Endothelial cell of umbilical vein (primary cell): ENCODE measurements at regions not wholly inside any gene's neighbourhood (a gene's known extent, or its start where the extent isn't known, plus 50 kb on each side); places are given as distances from the start of the nearest gene placed in this dataset.

ENCODE experiments used
- BruUV-seq: library from RNA; stranded (reverse); fragments of 400-500 nt; replicated peaks from 2 replicates; lab custom pipeline; 2021; lab: Mats Ljungman, UMichigan
- CTCF ChIA-PET: fragments of 300-600, 350-600 bp; sonication (Branson Sonifier 250); formaldehyde crosslinking; loops from one replicate; lab custom pipeline; 2021; ENCODE audit warnings: antibody characterized with exemption, inconsistent platforms; lab: Charles Lee
- POLR2A ChIA-PET: fragments of 300-600, 350-600 bp; sonication (Branson Sonifier 250); formaldehyde crosslinking; loops from one replicate; lab custom pipeline; 2021; ENCODE audit warnings: antibody characterized with exemption, inconsistent platforms; lab: Charles Lee
- DNase-seq: peaks from one replicate; pipeline ENCODE4 v3.0.0-alpha.2; 2011; ENCODE audit warnings: low read depth, low spot score
- FAIRE-seq: peaks from 2 replicates; lab custom pipeline; 2011; peaks lifted over from hg19 to GRCh38; lab: Jason Lieb, UNC
- H2AFZ ChIP-seq: 2 replicates; pipeline ENCODE4 v1.6.0; 2012; ENCODE audit warnings: low read depth, low read length, control low read depth, inconsistent platforms
- H3K27ac ChIP-seq: 2 replicates; pipeline ENCODE4 v1.5.1; 2011; ENCODE audit warnings: low read depth, mild to moderate bottlenecking, control low read depth, low read length, moderate library complexity; ENCODE audit not compliant: insufficient read depth
- H3K27me3 ChIP-seq, 2 experiments: 2 replicates each; pipeline versions ENCODE4 v1.6.0 to v1.6.1; 2011; ENCODE audit warnings: low read length in 2 of 2, mixed read lengths in 1 of 2; ENCODE audit not compliant: control insufficient read depth in 2 of 2, insufficient read depth in 2 of 2
- H3K36me3 ChIP-seq, 2 experiments: 2 replicates in 1 of 2; 3 replicates in 1 of 2; pipeline ENCODE4 v1.5.1; 2011; ENCODE audit warnings: low read length in 2 of 2, mild to moderate bottlenecking in 1 of 2, moderate library complexity in 1 of 2; ENCODE audit not compliant: control insufficient read depth in 2 of 2, insufficient read depth in 2 of 2; ENCODE audit errors: extremely low read depth in 1 of 2
- H3K4me1 ChIP-seq: 3 replicates; pipeline ENCODE4 v1.5.1; 2011; ENCODE audit warnings: mild to moderate bottlenecking, low read length; ENCODE audit not compliant: control insufficient read depth, insufficient read depth; ENCODE audit errors: extremely low read depth
- H3K4me2 ChIP-seq: 2 replicates; pipeline ENCODE4 v1.6.1; 2011; ENCODE audit warnings: low read length, control low read depth, mixed read lengths; ENCODE audit not compliant: insufficient read depth
- H3K4me3 ChIP-seq, 3 experiments: fragments of 200-600 bp in 1 of 3; sonication (generic), shearing (Covaris generic) in 1 of 3; replicated peaks in 1 of 3; 2 replicates each; pipeline ENCODE4 v1.5.1; 2011 to 2016; ENCODE audit warnings: control low read depth in 3 of 3, low read length in 3 of 3, mild to moderate bottlenecking in 2 of 3, inconsistent platforms in 1 of 3, low read depth in 1 of 3, moderate library complexity in 1 of 3; ENCODE audit not compliant: insufficient read depth in 1 of 3
- H3K79me2 ChIP-seq: 2 replicates; pipeline ENCODE4 v1.6.0; 2012; ENCODE audit warnings: low read length, inconsistent platforms; ENCODE audit not compliant: control insufficient read depth, insufficient read depth
- H3K9ac ChIP-seq: replicated peaks from 2 replicates; pipeline ENCODE3; 2011; ENCODE audit warnings: low read length, control low read depth; ENCODE audit not compliant: insufficient read depth; ENCODE audit errors: extremely low read depth
- H3K9me1 ChIP-seq: replicated peaks from 3 replicates; pipeline ENCODE4 v1.6.0; 2011; ENCODE audit warnings: mild to moderate bottlenecking, low read length; ENCODE audit not compliant: control insufficient read depth, insufficient read depth; ENCODE audit errors: extremely low read depth
- H3K9me3 ChIP-seq: replicated peaks from 2 replicates; pipeline ENCODE4 v1.5.1; 2012; ENCODE audit warnings: low read length, inconsistent platforms; ENCODE audit not compliant: control insufficient read depth, insufficient read depth
- H4K20me1 ChIP-seq: replicated peaks from 2 replicates; pipeline ENCODE3; 2011; ENCODE audit warnings: mild to moderate bottlenecking, low read length; ENCODE audit not compliant: control insufficient read depth, insufficient read depth; ENCODE audit errors: extremely low read depth
- EZH2 ChIP-seq: IDR thresholded peaks from 2 replicates; pipeline ENCODE4 v1.6.1; 2012; ENCODE audit warnings: borderline replicate concordance, low read depth, mild to moderate bottlenecking, moderate library complexity, low read length, inconsistent platforms; ENCODE audit not compliant: severe bottlenecking
- GATA2 ChIP-seq: IDR thresholded peaks from 2 replicates; pipeline ENCODE4 v1.7.0; 2011; ENCODE audit warnings: low read depth, mild to moderate bottlenecking, moderate library complexity, mixed read lengths, low read length; ENCODE audit not compliant: insufficient read length, insufficient read depth
- JUN ChIP-seq: IDR thresholded peaks from 2 replicates; pipeline ENCODE4 v1.6.1; 2011; ENCODE audit warnings: borderline replicate concordance, low read depth; ENCODE audit not compliant: insufficient read length, insufficient read depth
- MYC ChIP-seq: IDR thresholded peaks from one replicate; pipeline ENCODE4 v1.6.1; 2011; ENCODE audit warnings: mild to moderate bottlenecking, low read depth, low read length
- POLR2A ChIP-seq: IDR thresholded peaks from 2 replicates; pipeline ENCODE4 v1.6.1; 2012; ENCODE audit warnings: low read depth, mild to moderate bottlenecking, control low read depth, low read length
- POLR2AphosphoS5 ChIP-seq: IDR thresholded peaks from 2 replicates; pipeline ENCODE4 v1.6.1; 2012; ENCODE audit warnings: low read depth, mild to moderate bottlenecking, control low read depth, low read length, moderate library complexity; ENCODE audit not compliant: insufficient read depth
- dilution Hi-C: fragments of 300-500 bp; cut with MboI; formaldehyde crosslinking; loops from one replicate; pipeline ENCODE4 v1.15.0; 2019; ENCODE audit warnings: low sequenced_read_pairs; ENCODE audit not compliant: extremely low pct_ligation_motif_present
- intact Hi-C: fragments of 100-400 bp; cut with micrococcal nuclease; formaldehyde crosslinking; loops from one replicate; pipeline ENCODE4 v1.10.0; 2022
- TF ChIP-seq, protein P1 (sequence below): IDR thresholded peaks from 2 replicates; pipeline ENCODE4 v1.6.1; 2011; ENCODE audit not compliant: insufficient read depth, insufficient read length
- TF ChIP-seq, protein P2 (sequence below), 2 donors: IDR thresholded peaks; 1 replicate in 1 of 2; 2 replicates in 1 of 2; pipeline ENCODE4 v1.5.1; 2011; ENCODE audit warnings: low read length in 2 of 2, mild to moderate bottlenecking in 2 of 2, moderate library complexity in 2 of 2, control low read depth in 1 of 2, inconsistent platforms in 1 of 2, low read depth in 1 of 2; ENCODE audit not compliant: insufficient read depth in 1 of 2; ENCODE audit errors: extremely low read depth in 1 of 2

DNA sequence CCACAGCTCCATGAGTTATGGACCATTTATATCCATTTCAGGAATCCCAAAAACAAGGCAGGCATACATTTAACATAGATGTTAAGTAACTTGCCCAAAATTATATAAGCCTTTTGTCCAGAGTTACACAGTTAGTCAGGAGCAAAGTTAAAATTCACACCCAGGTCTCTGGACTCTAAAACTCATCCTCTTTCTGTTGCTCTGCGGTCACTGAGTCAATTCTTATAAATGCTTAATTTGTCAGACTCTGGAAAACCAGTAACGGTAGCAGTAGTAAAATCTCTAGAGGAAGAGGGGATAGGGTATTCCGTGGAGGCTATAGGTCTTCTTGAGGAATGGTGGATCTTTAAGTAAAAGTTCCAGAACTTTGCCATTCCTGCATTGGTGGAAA is 223.6 kb upstream of the JUN start:
- no peaks in the 10 kb centered on the region for H3K9me1 ChIP-seq
- DNase-seq (no peak), FAIRE-seq (no peak)
- no peaks in the 10 kb centered on the region for H3K27me3 ChIP-seq
- H4K20me1 ChIP-seq = no peaks in the 10 kb centered on the region
- no peaks in the 10 kb centered on the region for H3K9me3 ChIP-seq
- POLR2A ChIA-PET = no interaction called here
- CTCF ChIA-PET = no interaction called here
- BruUV-seq = no TSS peak
- peaks cover 3% of the 10 kb centered on the region for H3K4me1 ChIP-seq
- no peak overlapping the region for H2AFZ ChIP-seq
- dilution Hi-C loops (no loop called here), intact Hi-C loops (no loop called here)
- H3K4me2 ChIP-seq = no peak overlapping the region
- no peaks in the 10 kb centered on the region for H3K79me2 ChIP-seq
- H3K36me3 ChIP-seq = no peaks in the 10 kb centered on the region
- no peak overlapping the region for H3K27ac ChIP-seq
- H3K9ac ChIP-seq = no peak overlapping the region
- no peak overlapping the region for H3K4me3 ChIP-seq
- TF ChIP-seq MYC (no peak), GATA2 (no peak), POLR2A (no peak), POLR2AphosphoS5 (no peak), JUN (no peak), EZH2 (no peak)
- TF ChIP-seq, protein P1, sequence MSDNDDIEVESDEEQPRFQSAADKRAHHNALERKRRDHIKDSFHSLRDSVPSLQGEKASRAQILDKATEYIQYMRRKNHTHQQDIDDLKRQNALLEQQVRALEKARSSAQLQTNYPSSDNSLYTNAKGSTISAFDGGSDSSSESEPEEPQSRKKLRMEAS = no peak
- TF ChIP-seq, protein P2, sequence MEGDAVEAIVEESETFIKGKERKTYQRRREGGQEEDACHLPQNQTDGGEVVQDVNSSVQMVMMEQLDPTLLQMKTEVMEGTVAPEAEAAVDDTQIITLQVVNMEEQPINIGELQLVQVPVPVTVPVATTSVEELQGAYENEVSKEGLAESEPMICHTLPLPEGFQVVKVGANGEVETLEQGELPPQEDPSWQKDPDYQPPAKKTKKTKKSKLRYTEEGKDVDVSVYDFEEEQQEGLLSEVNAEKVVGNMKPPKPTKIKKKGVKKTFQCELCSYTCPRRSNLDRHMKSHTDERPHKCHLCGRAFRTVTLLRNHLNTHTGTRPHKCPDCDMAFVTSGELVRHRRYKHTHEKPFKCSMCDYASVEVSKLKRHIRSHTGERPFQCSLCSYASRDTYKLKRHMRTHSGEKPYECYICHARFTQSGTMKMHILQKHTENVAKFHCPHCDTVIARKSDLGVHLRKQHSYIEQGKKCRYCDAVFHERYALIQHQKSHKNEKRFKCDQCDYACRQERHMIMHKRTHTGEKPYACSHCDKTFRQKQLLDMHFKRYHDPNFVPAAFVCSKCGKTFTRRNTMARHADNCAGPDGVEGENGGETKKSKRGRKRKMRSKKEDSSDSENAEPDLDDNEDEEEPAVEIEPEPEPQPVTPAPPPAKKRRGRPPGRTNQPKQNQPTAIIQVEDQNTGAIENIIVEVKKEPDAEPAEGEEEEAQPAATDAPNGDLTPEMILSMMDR (IDR thresholded peaks at IDR 0.05; ENCODE audit: extremely low read depth in 1 of 2, insufficient read depth in 1 of 2, low read depth in 1 of 2, low read length in 2 of 2) = no peak
